ENCODE measurements at regions not wholly inside any gene's neighbourhood (a gene's known extent, or its start where the extent isn't known, plus 50 kb on each side); places are given as distances from the start of the nearest gene placed in this dataset.

- no peak for DNase-seq (ENCODE audit: low spot score)
Observed at GRCh38 chr10:120372917-120373316, 84.1 kb upstream of the PLPP4 start.

- no peak for DNase-seq (ENCODE audit: low spot score)
Observed at GRCh38 chr10:120375666-120376065, 81.4 kb upstream of the PLPP4 start.

GRCh38 chr10:120381931-120382330, 75.1 kb upstream of the PLPP4 start:
- DNase-seq (ENCODE audit: low spot score) = no peak

GRCh38 chr10:120382360-120382759, 74.7 kb upstream of the PLPP4 start:
- DNase-seq (ENCODE audit: low spot score) = no peak

- no peak for DNase-seq (ENCODE audit: low spot score)
Observed at GRCh38 chr10:120385992-120386391, 71.0 kb upstream of the PLPP4 start.

GRCh38 chr10:120386896-120387295, 70.1 kb upstream of the PLPP4 start:
- DNase-seq (ENCODE audit: low spot score) = no peak

- DNase-seq (ENCODE audit: low spot score) = no peak
Observed at GRCh38 chr10:120387326-120387725, 69.7 kb upstream of the PLPP4 start.

- no peak for DNase-seq (ENCODE audit: low spot score)
Observed at GRCh38 chr10:120392245-120392644, 64.8 kb upstream of the PLPP4 start.

GRCh38 chr10:120392671-120393079, 64.4 kb upstream of the PLPP4 start:
- DNase-seq (ENCODE audit: low spot score) = no peak

GRCh38 chr10:120394446-120394845, 62.6 kb upstream of the PLPP4 start:
- no peak for DNase-seq (ENCODE audit: low spot score)

GRCh38 chr10:120396228-120396627, 60.8 kb upstream of the PLPP4 start:
- DNase-seq (ENCODE audit: low spot score) = no peak

GRCh38 chr10:120398180-120398579, 58.8 kb upstream of the PLPP4 start:
- DNase-seq (ENCODE audit: low spot score) = no peak

- DNase-seq (ENCODE audit: low spot score) = no peak
Observed at GRCh38 chr10:120400601-120401000, 56.4 kb upstream of the PLPP4 start.

- DNase-seq (ENCODE audit: low spot score) = no peak
Observed at GRCh38 chr10:120402147-120402766, 54.8 kb upstream of the PLPP4 start.

GRCh38 chr10:120403109-120403508, 53.9 kb upstream of the PLPP4 start:
- no peak for DNase-seq (ENCODE audit: low spot score)

GRCh38 chr10:120406376-120406775, 50.7 kb upstream of the PLPP4 start:
- DNase-seq (ENCODE audit: low spot score) = no peak
